ENCODE measurements at regions not wholly inside any gene's neighbourhood (a gene's known extent, or its start where the extent isn't known, plus 50 kb on each side); places are given as distances from the start of the nearest gene placed in this dataset.

GRCh38 chr9:89699646-89700045 is 94.8 kb downstream of the GADD45G start:
- Histone ChIP-seq H3K4me3 (ENCODE audit: low read depth, low read length) (no peak overlapping the region), H3K27me3 (replicated peaks) (no peaks in the 10 kb centered on the region), H3K36me3 (replicated peaks) (no peaks in the 10 kb centered on the region), H3K27ac (no peak overlapping the region)
- in situ Hi-C loops (cut with HindIII; ENCODE audit: low pct_ligation_motif_present, low sequenced_read_pairs), result no loop called here
- no peak for DNase-seq
- TF ChIP-seq, protein P1, sequence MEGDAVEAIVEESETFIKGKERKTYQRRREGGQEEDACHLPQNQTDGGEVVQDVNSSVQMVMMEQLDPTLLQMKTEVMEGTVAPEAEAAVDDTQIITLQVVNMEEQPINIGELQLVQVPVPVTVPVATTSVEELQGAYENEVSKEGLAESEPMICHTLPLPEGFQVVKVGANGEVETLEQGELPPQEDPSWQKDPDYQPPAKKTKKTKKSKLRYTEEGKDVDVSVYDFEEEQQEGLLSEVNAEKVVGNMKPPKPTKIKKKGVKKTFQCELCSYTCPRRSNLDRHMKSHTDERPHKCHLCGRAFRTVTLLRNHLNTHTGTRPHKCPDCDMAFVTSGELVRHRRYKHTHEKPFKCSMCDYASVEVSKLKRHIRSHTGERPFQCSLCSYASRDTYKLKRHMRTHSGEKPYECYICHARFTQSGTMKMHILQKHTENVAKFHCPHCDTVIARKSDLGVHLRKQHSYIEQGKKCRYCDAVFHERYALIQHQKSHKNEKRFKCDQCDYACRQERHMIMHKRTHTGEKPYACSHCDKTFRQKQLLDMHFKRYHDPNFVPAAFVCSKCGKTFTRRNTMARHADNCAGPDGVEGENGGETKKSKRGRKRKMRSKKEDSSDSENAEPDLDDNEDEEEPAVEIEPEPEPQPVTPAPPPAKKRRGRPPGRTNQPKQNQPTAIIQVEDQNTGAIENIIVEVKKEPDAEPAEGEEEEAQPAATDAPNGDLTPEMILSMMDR (IDR thresholded peaks at IDR 0.05; ENCODE audit: low read depth, low read length, missing control alignments), result no peak

DNA sequence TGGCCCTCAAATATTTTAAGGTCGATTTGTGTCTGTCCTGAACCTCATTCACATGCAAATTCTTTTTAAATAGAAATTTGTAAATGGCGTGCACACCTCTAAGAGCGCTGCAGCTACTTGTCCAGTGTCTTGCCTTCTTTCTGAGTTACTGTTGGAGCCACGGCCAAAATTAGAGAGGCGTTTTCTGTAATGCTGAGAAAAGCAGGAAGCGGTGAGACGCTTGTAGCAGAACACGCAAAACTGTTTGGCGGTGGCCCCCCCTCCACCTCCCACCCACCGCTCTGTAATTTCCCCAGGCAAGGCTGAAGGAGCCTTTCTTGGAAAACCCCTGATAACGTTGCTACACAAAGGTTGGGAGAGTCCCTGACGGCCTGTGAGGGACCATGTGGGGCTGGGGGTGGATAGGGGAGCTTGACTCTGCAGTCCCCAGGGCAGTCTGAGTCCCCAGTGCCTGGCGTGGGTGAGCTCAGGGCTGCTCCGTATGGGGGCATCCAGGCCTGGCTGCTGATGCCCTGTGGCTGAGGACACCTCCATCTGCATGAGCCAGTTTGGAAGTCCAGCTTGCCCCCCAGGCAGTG is 96.5 kb downstream of the GADD45G start:
- TF ChIP-seq, protein P1 (IDR thresholded peaks at IDR 0.05; ENCODE audit: low read depth, low read length, missing control alignments), result no peak
- in situ Hi-C loops (cut with HindIII; ENCODE audit: low pct_ligation_motif_present, low sequenced_read_pairs), result no loop called here
- H3K27ac ChIP-seq, result no peak overlapping the region
- no peaks in the 10 kb centered on the region for H3K27me3 ChIP-seq (replicated peaks)
- H3K36me3 ChIP-seq (replicated peaks), result no peaks in the 10 kb centered on the region
- H3K4me3 ChIP-seq (ENCODE audit: low read depth, low read length), result no peak overlapping the region
- DNase-seq, result no peak

GRCh38 chr9:89702401-89702800 is 97.6 kb downstream of the GADD45G start:
- Histone ChIP-seq H3K4me3 (ENCODE audit: low read depth, low read length) (no peak overlapping the region), H3K27ac (no peak overlapping the region), H3K36me3 (replicated peaks) (no peaks in the 10 kb centered on the region), H3K27me3 (replicated peaks) (no peaks in the 10 kb centered on the region)
- TF ChIP-seq, protein P1 (IDR thresholded peaks at IDR 0.05; ENCODE audit: low read depth, low read length, missing control alignments), result no peak
- in situ Hi-C loops (cut with HindIII; ENCODE audit: low pct_ligation_motif_present, low sequenced_read_pairs), result no loop called here
- DNase-seq, result no peak

GRCh38 chr9:89705651-89706050 is 100.8 kb downstream of the GADD45G start:
- Histone ChIP-seq H3K27me3 (replicated peaks) (no peaks in the 10 kb centered on the region), H3K27ac (no peak overlapping the region), H3K4me3 (ENCODE audit: low read depth, low read length) (no peak overlapping the region), H3K36me3 (replicated peaks) (no peaks in the 10 kb centered on the region)
- TF ChIP-seq, protein P1 (IDR thresholded peaks at IDR 0.05; ENCODE audit: low read depth, low read length, missing control alignments), result no peak
- in situ Hi-C loops (cut with HindIII; ENCODE audit: low pct_ligation_motif_present, low sequenced_read_pairs), result no loop called here
- no peak for DNase-seq

- Histone ChIP-seq H3K27ac (no peak overlapping the region), H3K4me3 (ENCODE audit: low read depth, low read length) (no peak overlapping the region), H3K27me3 (replicated peaks) (no peaks in the 10 kb centered on the region), H3K36me3 (replicated peaks) (no peaks in the 10 kb centered on the region)
- TF ChIP-seq, protein P1 (IDR thresholded peaks at IDR 0.05; ENCODE audit: low read depth, low read length, missing control alignments), result no peak
- in situ Hi-C loops (cut with HindIII; ENCODE audit: low pct_ligation_motif_present, low sequenced_read_pairs), result no loop called here
- no peak for DNase-seq
These were observed 101.3 kb downstream of the GADD45G start for GRCh38 chr9:89706086-89706485.

DNA sequence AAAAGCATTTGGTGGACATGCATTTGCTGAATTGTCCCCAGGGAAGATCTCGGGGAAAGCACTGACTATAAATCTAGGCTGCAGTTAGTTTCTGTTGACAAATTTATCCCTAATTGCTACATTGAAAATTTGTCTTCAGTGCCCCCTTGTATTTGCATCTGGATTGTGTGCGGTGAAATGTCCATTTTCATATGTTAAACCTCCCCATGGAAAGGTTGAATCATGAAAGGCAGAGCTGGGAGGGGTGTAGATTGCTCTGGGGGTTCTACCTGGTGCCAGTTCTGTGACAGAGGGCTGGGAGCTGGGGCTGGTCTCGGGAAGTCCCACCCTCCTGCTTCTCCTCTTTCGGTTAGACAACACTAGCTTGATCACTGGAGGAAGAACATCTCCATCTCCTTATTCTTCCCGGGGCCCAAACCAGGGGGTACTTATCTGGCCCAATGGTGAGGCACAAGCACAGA is 101.9 kb downstream of the GADD45G start:
- Histone ChIP-seq H3K36me3 (replicated peaks) (no peaks in the 10 kb centered on the region), H3K4me3 (ENCODE audit: low read depth, low read length) (no peak overlapping the region), H3K27me3 (replicated peaks) (no peaks in the 10 kb centered on the region), H3K27ac (no peak overlapping the region)
- no peak for DNase-seq
- TF ChIP-seq, protein P1 (IDR thresholded peaks at IDR 0.05; ENCODE audit: low read depth, low read length, missing control alignments), result no peak
- in situ Hi-C loops (cut with HindIII; ENCODE audit: low pct_ligation_motif_present, low sequenced_read_pairs), result no loop called here

Measured in brain microvascular endothelial cell (primary cell).